Peyer's patch (tissue), 4 donors: ENCODE measurements at regions not wholly inside any gene's neighbourhood (a gene's known extent, or its start where the extent isn't known, plus 50 kb on each side); places are given as distances from the start of the nearest gene placed in this dataset.

Experiments used
- POLR2A ChIP-seq, 2 donors: fragments of 450-650 bp; IDR thresholded peaks; one replicate each; pipeline ENCODE4 v1.5.1; 2017; ENCODE audit warnings: antibody characterized with exemption in 2 of 2, mild to moderate bottlenecking in 2 of 2, moderate library complexity in 2 of 2
- TF ChIP-seq, protein P1 (sequence below), 6 experiments: fragments of 450-650 bp in 4 of 6; fragments of 200-600 bp in 2 of 6; sonication (generic) in 1 of 6; IDR thresholded peaks; one replicate each; pipeline ENCODE4 v1.5.1; 2017 to 2019; ENCODE audit warnings: antibody characterized with exemption in 6 of 6, mild to moderate bottlenecking in 3 of 6, moderate library complexity in 1 of 6

DNA sequence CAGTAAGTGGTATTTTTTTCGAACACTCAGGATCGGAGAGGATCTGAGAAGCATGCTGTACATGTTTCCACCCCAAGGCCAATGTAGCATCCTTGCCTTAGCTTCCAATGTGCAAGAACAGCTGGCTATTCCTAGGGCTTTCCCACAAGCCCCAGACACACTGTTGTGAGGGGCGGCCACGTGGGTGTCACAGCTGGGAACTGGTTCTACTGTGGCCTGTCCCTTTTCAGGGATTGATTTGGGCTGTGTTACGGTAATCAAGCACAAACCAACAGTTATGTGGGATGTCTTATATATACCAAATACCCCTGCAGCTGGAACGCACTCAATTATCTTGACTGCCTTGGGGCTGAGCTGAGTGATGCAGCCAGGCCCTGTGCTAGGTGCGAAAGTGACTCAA, 116.3 kb upstream of the CXCR4 start:
- TF ChIP-seq, protein P1, sequence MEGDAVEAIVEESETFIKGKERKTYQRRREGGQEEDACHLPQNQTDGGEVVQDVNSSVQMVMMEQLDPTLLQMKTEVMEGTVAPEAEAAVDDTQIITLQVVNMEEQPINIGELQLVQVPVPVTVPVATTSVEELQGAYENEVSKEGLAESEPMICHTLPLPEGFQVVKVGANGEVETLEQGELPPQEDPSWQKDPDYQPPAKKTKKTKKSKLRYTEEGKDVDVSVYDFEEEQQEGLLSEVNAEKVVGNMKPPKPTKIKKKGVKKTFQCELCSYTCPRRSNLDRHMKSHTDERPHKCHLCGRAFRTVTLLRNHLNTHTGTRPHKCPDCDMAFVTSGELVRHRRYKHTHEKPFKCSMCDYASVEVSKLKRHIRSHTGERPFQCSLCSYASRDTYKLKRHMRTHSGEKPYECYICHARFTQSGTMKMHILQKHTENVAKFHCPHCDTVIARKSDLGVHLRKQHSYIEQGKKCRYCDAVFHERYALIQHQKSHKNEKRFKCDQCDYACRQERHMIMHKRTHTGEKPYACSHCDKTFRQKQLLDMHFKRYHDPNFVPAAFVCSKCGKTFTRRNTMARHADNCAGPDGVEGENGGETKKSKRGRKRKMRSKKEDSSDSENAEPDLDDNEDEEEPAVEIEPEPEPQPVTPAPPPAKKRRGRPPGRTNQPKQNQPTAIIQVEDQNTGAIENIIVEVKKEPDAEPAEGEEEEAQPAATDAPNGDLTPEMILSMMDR (IDR thresholded peaks at IDR 0.05) = no peak
- TF ChIP-seq POLR2A (IDR thresholded peaks at IDR 0.05) = no peak
